ENCODE measurements at regions not wholly inside any gene's neighbourhood (a gene's known extent, or its start where the extent isn't known, plus 50 kb on each side); places are given as distances from the start of the nearest gene placed in this dataset.
"Not testable (repeated sequence)": the region's sequence is repeated elsewhere in the genome, so short reads cannot be mapped to it uniquely, and the experiment has no call there.

DNA sequence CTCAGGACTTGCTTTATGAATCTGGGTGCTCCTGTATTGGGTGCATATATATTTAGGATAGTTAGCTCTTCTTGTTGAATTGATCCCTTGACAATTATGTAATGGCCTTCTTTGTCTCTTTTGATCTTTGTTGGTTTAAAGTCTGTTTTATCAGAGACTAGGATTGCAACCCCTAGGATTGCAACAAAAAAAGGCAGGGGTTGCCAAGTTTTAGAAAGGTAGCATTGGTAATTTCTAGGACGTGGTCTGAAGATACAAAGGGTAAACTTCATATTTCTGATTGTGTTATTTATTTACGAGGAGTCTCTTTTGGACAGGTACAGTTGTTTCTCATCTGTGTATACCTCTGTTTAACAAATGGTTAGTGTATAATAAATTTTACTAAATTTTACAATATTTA, 433.7 kb downstream of the BTG1 start:
- not testable (repeated sequence) for DNase-seq

DNA sequence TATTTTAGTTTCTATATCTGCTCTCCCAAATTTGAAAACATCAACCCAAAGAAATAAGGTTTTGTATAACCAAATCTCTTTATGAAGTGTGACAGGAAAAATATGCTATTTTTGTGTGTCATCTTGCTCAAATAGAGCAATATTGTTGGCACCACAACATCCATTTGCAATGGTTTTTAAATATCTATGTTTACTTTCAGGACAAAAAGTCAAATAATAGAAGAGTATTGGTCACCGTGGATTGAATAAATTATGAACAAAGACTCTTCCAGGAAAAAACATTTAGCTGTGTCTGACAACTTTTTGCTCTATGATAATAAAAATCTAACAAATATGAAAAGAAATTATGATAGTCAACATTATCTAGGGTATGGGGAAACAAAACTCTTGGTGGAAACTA, 439.2 kb downstream of the BTG1 start:
- no peak for DNase-seq

DNA sequence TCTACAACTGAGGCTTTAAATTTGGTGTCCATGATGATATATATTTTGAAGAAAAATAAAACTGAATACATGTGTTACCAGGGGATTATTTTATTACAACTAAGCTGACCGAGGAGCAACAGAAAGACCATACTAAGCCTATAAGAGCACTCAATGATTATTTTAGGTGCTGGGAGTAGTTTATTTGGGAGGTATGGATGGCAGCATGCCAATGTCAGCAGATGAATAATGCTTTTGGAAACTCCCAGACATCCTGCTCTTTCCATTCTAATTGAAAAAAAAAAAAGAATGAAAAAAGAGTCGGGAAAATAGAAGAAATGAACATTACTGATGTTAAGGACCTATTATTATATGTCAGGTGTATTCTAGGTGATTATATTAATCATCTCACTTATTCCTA, 441.2 kb downstream of the BTG1 start:
- DNase-seq, result no peak

DNA sequence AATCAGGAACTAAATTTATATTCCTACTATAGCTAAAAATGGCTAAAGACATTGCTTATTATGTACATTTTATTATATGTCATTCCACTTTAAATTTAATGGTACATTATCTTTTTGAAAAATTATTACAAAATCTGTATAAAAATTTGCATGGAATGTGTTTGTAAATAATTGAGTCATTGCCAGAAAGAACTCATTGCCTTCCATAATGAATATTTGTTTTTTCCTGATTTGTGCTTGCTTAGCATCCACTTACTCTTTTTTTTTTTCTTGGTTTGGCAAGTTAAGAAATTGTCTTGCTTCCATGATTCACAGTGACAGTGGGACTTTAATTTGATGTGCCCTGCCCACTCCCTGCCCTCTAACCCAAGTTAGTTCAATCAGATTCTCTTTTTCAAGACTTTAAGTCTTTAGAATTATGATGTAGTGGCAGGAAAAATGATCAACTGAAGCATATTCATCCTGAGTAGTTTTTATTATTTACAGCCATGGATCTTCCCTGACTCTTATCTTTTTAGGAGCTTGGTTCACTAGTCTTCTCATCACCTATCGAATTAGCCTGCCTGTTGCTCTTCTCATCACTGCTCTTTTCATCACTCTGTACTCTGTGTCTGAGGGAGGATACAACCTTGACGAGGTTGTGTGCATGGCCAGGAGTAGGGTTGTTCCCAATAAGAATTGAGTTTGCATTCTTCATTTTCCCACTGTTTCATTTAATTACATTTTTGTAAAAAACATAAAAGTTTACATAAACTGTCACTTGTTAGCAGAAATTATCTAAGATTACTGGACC, 442.0 kb downstream of the BTG1 start:
- no peak for DNase-seq

DNA sequence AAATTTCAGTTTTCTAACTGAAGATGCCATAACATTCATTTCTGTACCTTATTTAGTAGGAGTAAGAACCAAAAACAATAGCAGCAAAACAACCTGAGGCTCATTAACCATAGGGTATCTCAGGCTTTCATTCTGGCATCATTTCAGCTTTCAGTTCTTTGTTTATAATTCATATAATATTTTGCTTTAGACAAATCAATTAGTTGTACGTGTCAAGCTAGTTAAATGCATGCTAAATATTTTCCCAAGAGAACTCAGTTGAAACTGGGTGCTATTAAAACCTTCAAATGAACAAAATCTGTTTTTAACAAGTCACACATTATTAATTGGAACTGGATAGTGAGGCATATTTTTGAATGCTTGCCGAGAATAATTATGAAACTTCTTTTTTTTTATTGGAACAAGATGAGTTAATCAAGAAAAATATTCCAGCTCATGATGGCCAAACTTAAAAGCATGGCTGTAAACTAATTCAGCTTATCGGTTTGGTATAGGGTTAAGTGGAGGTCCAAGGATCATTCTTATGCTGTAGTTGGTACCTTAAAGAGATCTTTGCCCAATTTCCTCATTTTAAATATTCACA, 442.7 kb downstream of the BTG1 start:
- DNase-seq, result no peak

DNA sequence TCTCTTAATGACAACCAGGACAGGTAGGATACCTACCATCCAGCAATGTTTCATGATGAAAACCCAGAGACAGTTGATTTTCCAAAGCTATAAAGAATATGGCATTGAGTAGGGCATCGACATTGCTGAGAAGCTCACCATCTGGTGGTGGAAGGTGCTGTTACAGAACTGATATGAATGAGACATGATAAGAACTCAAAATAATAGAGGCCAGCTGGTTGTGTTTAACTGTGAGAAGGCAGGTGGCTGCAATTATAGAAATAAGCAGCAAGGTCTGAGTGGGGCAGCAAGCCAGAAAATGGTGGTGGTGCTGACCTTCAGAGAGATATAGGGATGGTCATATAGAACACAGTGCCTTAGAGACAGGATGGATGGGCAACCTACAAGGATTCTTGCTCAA, 449.7 kb downstream of the BTG1 start:
- no peak for DNase-seq

DNA sequence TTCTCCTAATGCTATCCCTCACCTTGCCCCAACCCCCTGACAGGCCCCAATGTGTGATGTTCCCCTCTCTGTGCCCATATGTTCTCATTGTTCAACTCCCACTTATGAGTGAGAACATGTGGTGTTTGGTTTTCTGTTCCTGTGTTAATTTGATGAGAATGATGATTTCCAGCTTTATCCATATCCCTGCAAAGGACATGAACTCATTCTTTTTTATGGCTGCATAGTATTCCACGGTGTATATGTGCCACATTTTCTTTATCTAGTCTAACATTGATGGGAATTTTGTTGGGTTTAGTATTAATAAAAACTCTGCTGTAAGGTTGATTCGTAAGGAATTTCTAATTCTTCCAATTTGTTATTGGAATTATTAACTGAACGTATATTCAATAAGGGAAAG, 450.2 kb downstream of the BTG1 start:
- not testable (repeated sequence) for DNase-seq

DNA sequence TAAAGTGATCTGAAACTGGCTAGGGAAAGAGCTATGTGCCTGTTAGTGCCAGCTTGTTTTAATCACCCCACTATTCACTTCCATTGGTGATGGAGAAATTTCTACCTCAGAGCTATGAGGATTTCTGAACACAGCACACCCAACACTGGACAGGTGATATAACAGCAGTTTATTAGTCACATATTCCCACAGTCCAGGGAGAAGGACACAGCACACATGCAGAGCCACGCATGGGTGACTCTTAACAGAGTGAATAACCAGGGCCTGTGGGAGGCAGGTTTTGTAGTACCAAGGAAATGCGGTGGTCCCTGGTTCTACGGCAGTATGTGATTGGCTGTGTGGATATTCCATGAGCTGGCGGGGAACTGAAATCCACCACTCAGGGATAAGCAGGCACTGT, 455.1 kb downstream of the BTG1 start:
- DNase-seq, result no peak

DNA sequence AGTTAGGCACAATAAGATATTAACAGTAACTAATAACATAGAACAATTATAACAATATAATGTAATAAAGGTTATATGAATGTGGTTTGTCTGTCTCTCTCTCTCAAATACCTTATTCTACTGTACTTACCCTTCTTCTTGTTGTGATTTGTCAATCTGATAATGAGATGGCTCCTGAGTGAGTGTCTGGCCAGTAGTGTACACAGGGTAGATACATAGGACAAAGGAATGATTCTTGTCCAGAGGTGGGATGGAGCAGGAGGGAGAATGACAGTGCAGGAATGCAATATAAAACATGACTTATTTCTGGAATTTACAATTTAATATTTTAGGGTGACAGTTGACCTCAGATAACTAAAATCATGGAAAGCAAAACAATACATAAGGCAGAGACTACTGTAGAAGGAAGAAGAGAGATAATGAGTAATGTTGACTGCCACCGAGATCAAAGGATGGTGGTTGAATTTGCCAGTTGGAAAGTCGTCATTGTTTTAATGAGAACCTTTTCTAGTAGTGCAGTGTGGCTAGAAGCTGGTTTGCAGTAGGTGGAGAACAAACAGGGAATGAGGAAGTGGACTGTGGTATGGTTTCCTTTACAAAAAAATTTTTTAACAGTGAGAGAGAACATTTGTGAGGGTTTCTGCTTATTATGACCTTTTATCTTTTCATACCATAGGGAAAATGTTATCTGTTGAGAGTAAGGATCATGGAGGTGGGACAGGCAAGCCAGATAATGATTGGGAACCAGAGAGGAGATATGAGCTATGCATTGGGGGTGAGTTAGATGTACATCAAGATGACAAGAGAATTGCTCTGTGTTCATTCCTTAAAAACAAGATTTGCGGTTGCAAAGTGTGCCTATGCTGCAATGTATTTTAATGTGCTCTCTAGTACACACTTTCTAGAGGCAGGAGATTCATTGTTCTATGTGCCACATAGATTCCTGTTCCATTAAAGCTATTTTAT, 458.3 kb downstream of the BTG1 start:
- no peak for DNase-seq

DNA sequence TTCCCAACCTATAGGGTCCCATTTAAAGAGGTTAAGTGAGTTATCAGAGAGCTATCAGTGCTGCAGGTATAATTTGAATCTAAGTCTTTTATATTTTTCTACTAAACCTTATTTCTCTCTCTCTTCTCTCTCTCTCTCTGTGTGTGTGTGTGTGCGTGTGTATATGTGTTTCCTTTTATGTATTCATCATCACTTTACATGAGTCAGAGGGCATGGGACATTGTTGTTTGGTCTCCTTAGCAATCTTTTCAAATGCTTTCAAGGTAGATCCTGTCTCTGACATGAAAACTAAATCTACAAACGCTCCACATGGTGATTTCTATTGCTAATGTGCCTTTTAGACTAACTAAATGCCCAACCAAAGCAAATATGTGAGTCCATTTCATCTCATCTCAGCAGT, 459.7 kb downstream of the BTG1 start:
- no peak for DNase-seq

DNA sequence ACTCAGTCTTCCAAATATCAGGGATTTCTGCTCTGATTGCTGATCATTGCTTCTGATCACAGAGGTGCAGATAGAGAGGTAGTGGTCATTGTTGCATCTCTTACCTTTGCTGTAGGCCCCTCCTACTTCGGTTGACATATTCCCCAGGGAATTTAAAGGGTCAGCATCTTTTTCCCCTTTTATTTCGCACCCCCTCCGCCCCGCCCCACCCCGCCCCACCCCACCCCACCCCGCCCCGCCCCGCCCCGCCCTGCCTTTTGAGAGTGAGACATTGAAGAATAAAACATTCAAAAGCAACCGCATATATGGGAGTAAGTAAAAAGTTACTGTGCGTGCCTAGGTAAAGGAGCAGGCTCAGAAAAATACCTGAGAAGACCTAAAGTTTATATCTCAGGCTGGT, 463.9 kb downstream of the BTG1 start:
- DNase-seq, result no peak

DNA sequence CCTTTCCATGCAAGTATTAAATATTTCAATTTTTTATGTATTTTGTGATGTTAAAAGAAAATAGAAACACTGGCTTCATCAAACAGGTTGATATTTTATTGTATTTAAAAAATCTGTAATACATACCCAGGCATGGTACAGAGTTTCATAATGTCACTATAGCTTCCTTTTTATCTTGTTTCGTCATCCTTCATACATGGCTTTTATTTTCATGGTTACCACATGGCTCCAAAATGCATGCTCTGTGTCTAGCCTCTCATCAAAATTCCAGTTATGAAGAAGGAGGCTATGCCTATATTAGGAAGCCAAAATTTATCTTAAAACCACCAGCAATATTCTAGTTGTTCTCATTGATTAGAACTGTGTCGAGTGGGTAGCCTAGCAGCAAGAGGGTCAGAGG, 464.8 kb downstream of the BTG1 start:
- no peak for DNase-seq

DNA sequence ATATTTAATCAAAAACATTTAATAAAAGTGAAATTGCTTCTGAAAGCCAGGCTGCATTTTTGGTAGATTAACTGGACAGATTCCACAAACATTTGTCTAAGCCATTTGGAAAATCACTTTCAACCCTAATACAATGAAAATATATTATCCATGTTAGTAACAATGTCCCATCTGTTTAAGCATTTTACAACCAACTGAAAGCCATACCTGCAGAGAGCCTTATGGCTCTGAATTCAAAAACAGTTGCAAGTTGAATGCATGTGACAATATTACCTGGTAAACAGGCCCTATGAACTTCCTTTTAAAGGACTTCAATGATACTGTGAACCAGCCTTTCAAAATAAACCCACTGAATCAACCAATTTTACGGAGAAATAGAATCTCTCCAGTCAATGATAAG, 468.1 kb downstream of the BTG1 start:
- no peak for DNase-seq

DNA sequence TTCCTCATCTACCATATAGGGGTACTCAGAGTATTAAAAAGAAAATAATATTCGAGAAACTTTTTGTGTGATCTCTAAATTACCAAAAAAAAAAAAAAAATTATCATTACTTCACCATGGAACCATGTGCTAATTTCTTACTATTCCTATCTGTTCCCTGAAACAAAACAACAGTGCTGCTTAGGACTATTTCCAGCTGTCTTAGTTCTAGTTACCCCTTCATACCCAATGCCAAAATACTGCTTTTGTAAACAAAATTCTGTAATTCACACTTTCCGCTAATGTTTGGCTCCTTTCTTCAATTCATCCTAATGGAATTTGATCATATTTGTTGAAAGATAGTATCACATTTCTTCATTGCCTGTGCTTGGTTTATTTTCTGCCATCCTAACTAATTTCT, 470.2 kb downstream of the BTG1 start:
- DNase-seq, result no peak

DNA sequence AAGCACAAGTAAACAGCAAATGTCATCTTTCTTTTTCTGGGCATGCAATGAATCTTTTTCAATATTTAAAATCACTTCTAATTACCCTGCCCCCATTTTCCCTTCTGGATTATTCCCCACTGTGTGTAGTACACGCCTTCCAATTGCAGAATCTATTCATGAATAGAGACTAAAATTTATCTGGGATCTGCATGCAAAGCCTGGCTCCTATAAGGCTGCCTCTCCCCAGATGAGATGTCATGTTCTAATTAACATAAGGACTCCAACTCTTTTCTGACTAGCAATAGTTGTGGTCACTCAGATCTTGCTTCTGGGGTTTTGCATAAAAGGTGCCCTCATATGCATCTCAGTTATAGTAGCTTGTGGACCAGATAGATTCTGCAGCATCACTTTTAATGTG, 473.5 kb downstream of the BTG1 start:
- DNase-seq, result no peak

DNA sequence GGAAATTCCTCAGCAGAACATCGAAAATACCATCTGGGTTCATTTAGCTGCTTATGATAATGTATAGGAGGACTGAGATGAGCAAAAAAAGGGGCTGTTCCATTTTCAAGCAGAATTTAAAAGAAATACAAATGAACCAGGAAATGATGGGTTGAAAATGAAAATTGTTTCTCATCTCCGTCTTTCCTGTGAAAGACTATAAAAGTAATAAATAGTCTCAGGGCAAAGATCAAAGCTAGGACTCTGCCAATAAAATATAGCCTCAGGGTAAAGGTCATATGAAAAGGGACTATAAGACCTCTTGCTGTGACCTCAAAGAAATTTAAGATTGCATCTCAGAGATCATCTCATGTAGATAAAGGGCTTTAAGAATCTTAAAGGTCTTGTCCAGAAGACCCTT, 478.0 kb downstream of the BTG1 start:
- DNase-seq, result no peak

DNA sequence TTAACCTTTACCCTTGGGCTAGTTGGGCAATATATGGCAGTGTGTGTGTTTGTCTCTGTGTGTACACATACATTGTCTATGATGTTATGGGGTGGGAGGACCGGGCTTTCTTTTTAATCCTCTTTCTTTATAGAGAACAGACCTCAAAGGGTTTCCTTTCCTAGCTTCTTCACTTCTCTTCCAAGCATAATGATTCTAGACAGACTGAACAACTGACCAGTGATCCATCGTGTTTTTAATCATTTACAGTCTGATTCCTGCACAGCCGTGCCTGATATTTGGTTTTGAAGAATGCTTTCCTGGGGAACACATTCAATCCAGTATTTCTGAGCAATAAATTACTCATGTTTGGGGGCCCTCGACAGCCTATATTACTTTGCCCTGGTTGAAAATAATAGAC, 481.1 kb upstream of the DCN start:
- DNase-seq, result no peak

DNA sequence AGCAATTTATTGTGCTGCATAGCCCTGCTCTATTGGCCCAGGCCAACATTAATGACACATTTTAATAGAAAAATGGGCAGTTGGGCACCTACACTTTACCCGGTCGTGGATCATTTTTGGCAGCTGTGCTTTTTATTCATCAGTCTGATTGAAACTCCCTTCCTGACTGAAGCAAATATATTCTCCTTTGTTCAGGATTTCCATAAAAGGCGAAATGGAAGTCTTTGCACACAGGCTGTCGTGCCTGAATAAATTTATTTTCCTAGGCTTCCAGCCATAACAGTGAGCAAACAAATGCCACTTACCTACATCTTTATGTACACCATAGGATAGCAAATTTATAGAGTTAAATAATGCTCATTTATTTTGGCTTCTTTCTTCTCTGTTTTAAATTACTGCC, 480.7 kb upstream of the DCN start:
- DNase-seq, result peak; percentile 2

DNA sequence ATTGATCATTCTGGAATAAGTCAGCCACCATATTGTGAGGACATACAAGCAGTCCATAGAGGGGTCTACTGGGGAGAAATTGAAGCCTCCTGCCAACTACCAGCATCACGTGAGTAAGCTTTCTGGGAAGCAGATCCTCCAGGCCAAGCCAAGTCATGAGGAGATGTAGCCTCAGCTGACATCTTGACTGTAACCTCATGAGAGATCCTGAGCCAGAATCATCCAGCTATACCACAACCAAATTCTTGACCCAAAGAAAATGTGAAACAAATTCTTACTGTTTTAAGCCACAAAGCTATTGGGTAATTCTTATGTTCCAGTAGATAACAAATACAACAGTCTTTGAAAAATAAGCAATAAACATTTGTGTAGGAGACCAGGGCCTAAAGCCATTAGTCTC, 479.4 kb upstream of the DCN start:
- no peak for DNase-seq

DNA sequence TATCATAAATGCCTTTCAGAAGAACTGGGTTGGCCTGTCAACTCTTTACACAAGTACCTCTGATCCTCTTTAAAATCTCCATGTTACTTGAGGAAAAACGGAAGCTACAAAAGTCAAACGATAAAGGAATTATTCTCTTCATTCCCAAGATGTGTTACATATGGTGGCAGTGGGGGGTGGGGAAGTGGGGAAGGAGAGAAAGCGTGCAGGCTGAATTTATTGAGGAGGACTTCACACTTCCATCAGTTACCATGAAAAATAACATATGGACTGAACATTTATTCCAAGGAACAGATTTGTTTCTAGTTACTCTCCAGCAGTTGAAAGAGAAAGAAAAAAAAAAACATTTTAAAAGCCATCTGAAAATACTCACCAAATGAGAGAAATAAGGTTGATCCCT, 474.4 kb upstream of the DCN start:
- no peak for DNase-seq

DNA sequence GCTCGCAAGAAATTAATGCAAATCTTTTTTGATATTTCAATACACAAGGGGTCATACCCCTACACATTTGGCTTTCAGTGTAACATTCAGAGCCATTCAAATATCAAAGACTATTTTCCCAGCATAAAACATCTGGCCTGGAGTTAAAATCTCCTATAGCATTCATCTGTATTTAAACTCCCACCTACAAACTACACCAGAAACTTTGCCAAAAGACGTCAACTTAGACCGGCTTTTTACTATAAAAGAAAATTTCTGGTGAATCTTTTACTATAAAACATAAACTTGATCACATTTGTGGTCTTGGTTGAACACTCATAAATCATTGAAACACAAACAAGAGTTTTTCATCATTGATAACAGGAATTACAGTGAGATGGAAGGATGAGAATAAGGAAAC, 473.3 kb upstream of the DCN start:
- no peak for DNase-seq

DNA sequence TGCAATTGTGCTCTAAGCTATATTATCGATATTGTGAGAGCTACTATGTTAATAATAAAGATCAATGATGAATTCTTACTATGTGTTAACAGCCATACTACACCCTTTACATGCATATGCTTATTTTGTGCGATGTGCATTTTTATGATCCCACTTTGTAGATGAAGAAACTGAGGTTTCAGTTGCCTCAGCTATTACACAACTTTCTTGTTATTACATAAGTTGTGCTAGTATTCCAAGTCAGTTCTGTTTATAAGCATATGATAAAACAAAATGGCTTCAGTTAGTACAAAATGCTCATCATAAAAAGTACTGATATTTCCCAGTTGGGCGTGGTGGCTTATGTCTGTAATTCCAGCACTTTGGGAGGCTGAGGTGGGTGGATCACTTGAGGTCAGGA, 471.5 kb upstream of the DCN start:
- no peak for DNase-seq

DNA sequence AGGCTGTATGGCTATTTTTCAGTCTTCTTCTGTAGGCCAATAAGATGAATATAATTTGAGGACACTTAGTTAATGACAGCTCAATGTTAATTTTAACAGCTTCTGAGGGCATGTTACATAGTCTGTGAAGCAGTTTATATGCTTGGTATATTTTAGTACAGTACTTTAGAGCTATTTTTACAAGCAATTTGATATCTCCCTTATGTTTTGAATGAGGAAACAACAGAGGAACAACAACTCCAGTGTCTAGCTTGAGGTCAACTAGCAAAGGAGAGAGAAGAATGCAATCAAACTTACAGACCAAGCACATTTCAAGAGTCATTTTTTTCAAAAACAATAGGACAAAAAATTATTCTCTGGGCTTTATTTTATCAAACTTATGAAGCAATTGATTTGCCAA, 469.1 kb upstream of the DCN start:
- no peak for DNase-seq

DNA sequence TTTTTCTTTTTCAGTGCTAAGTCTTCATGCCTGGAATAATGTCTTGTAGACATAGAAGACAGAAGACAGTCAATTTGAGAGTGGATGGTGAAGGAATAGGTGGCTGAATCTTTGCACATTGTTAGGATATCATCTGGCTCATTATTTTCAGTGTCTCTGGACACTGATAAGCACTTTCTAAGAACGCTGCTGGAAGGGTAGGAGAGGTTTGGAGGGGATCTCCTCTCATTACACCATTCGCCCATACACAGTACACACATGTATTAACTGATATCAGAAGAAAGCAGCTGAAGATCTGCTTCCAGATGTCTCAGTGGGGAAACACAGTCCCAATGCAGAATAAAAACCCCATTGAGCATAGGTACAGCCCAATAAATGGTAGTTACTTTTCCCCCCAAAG, 461.1 kb upstream of the DCN start:
- no peak for DNase-seq

Measured in NCI-H1436 (cell line).